ENCODE measurements at regions not wholly inside any gene's neighbourhood (a gene's known extent, or its start where the extent isn't known, plus 50 kb on each side); places are given as distances from the start of the nearest gene placed in this dataset.

DNA sequence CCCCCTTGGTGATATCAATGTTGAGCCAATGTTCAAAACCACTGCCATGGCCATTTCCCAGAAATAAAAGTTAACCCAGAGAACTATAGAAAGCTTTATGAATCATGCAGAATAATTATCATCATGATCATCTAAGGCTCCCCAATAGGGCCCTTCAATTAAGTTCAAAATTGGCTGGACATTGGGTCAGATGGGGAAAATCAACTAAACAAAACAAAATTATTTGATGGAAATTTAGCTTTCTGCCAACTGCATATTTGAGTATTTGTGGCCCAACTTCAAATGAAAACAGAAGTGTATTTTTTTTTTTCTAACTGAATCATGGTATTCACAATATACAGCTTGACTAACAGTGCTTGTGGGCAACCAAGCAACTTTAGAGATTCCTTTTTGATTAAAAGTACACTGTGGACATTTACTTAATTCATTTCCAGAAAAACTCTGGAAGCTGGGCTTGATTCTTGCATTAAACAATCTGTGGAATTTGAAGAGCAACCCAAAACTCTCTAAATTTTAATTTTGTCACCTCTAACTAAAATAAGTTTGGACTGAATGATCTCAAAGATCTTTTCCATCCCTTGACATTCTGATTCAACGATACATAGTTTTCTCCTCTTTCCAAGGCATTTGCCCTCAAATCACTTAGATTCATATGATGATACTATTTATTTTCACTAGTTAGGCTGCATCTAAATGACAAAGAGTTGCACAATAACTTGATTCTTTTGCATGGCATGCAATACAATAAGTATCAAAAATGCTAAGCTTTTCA is 203.2 kb downstream of the AHR start:
- DNase-seq (ENCODE audit: extremely low read depth in 1 of 11, low read depth in 9 of 11, low spot score in 4 of 11) = no peak

- no peak for DNase-seq (ENCODE audit: extremely low read depth in 1 of 11, low read depth in 9 of 11, low spot score in 4 of 11)
These were observed 204.0 kb downstream of the AHR start for GRCh38 chr7:17502213-17503060.

- DNase-seq (ENCODE audit: extremely low read depth in 1 of 11, low read depth in 9 of 11, low spot score in 4 of 11) = peak in 3 of 11 donors; percentile 3 to 12 (median 8)
These were observed 207.6 kb downstream of the AHR start for GRCh38 chr7:17506095-17506494.

DNA sequence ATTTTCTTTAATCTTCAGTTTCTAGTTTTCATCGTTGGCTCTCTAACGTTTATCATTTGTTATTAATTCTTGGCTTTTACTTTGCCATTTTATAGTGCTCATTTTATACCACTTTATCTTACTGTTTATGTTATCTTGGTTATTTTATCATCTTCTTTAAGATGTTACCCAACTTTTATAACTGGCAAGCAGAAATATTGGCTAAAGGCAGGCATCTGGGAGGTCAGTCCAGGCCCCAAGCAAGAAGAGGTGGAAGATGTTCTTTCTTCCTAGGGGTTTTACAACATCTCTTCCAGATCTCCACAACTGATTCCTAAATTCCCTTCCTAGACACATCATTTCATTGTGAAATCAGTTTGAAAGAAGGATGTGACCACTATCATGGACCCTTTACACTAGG is 208.1 kb downstream of the AHR start:
- DNase-seq (ENCODE audit: extremely low read depth in 1 of 11, low read depth in 9 of 11, low spot score in 4 of 11) = no peak

DNA sequence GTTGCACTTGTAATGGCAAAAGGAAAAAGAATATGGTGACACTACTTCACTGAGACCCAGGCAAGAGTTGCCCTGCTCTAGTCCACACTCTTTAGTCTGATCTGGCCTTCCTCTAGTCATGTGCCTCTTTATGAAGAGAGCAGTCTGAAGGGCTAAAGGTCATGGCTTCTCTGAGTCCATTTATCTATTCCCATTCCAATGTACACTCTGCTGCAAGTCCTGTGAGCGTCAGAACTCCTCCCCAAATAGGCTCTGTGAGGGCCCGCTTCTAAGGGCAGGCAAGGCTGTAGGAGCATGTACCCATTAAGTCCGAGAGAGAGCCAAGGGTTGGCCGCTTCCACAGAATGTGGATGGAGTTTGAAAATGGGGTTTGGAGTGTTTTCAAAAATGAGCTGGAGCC is 209.3 kb downstream of the AHR start:
- DNase-seq (ENCODE audit: extremely low read depth in 1 of 11, low read depth in 9 of 11, low spot score in 4 of 11) = no peak

DNA sequence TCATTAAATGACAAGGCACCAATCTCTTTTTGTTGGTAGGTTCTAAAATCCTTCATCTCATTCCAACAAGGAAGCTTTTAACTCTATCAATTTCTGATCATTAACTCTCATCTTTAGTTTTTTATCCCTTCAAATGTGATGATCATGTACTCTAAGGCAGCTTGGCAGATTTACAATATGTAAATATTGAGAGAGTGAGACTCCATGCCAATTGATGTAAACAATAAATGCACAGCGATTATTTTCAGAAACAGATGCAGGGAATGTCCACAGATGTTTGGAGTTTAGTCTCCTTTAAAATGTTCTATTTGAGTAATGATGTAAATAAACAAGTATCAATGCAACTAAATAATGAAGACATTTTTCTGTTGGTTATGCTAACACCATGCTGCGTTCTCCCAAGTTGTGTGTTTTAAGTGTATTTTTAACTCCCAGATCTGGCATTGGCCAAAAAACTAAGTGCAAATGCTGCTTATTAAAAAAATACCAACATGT is 213.8 kb downstream of the AHR start:
- DNase-seq (ENCODE audit: extremely low read depth in 1 of 11, low read depth in 9 of 11, low spot score in 4 of 11) = no peak

GRCh38 chr7:17516771-17517170 is 218.3 kb downstream of the AHR start:
- no peak for DNase-seq (ENCODE audit: extremely low read depth in 1 of 11, low read depth in 9 of 11, low spot score in 4 of 11)

GRCh38 chr7:17520941-17521340 is 222.5 kb downstream of the AHR start:
- no peak for DNase-seq (ENCODE audit: extremely low read depth in 1 of 11, low read depth in 9 of 11, low spot score in 4 of 11)

DNA sequence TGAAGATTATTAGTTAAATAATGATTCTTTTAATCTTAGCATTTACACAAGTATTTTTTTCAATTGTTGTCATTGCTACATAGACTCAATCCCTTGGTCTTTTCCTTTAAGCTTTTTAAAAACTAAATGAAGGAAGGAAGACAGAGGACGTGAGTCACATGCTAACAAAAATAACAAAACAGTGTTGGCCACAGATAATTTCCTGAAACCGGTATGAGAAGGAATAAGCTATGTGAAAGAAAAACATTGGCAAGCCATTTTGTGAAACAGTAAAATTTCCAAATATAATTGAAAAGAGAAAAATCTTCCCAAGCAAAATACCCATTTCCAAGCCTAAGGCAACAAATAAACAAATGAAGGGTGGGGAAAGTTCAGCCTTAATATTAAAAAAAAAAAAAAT is 223.0 kb downstream of the AHR start:
- DNase-seq (ENCODE audit: extremely low read depth in 1 of 11, low read depth in 9 of 11, low spot score in 4 of 11) = no peak

DNA sequence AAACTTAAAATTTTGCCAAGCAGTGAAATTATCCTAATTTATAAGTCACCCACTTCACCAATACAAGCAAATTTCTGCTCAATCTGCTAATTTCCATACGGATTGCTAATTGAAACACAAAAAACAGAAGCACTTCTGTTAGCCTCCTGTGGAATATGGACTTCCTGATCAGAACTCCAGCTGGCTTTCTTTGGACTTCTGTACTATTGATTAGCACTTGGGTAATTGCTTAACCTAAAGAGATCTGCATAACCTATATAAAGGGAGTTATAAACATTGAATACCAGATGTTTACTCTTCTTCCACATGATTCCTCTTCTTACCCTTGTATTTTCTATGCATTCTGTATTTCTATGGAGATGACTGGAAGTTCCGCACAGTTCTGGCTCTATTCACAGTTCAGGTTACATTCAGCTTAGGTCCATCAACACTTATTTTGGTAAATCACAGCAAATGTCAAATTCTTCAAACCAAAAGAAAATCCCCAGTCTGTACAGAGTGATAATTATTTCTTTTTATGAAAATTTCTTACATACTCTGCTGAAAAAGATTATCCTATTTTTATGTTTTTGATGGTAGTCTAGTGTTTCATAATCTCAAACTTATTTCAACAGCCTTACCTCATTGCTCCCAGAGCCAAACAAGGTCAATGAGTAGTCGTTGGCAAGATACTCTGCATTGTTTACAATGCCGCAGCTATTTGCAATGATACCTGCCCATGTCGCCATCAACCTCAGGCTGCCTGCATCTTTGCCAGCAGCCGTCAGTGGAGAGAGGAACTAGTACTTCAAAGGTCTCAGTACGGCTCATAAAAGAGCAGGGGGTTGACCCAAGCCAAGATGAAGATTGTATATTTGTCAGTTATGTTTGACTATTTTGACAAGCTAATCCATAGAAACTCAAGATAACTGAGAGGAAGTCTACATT is 225.6 kb downstream of the AHR start:
- DNase-seq (ENCODE audit: extremely low read depth in 1 of 11, low read depth in 9 of 11, low spot score in 4 of 11) = no peak

- DNase-seq (ENCODE audit: extremely low read depth in 1 of 11, low read depth in 9 of 11, low spot score in 4 of 11) = no peak
These were observed 226.3 kb downstream of the AHR start for GRCh38 chr7:17524746-17525145.

DNA sequence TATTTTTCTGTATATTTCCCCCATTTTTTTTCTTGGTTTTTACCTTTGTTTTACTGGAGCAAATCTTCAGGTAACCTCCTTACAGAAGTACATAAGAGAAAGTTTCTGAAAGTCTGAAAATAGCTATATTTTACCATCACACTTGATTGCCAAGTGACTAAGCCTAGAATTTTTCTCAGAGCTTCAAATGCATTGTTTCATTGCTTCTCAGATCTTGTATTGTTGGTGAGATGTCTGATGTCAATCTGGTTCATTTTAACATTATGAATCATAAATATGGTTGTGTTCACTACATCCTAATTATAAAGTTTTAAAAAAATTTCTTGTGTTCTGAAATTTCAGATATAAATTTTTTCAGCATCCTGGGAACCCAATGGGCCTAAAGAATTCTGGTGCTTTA is 228.2 kb downstream of the AHR start:
- DNase-seq (ENCODE audit: extremely low read depth in 1 of 11, low read depth in 9 of 11, low spot score in 4 of 11) = no peak

GRCh38 chr7:17528636-17529035 is 230.2 kb downstream of the AHR start:
- no peak for DNase-seq (ENCODE audit: extremely low read depth in 1 of 11, low read depth in 9 of 11, low spot score in 4 of 11)

DNA sequence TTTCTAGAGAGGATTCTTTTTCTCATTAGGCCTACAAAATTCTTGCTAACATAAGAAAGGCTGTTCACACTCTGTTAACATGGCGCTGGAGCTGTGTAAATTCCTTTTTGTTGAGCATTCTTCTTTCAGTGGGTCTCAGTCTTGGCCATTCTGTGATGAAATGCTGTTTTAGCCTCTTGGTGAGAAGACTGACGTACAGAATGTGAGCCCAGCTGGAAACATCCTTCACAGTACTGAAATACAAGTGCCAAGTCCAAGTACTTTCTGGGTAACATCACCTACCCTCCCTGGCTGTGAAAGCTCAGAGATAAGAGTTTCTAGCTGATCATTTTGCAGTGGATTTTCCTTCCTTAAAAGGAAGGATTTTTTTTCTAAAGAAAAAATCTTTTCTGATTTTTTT is 231.8 kb downstream of the AHR start:
- no peak for DNase-seq (ENCODE audit: extremely low read depth in 1 of 11, low read depth in 9 of 11, low spot score in 4 of 11)

GRCh38 chr7:17530741-17531421 is 232.4 kb downstream of the AHR start:
- no peak for DNase-seq (ENCODE audit: extremely low read depth in 1 of 11, low read depth in 9 of 11, low spot score in 4 of 11)

GRCh38 chr7:17532861-17533404 is 234.5 kb downstream of the AHR start:
- no peak for DNase-seq (ENCODE audit: extremely low read depth in 1 of 11, low read depth in 9 of 11, low spot score in 4 of 11)

- DNase-seq (ENCODE audit: extremely low read depth in 1 of 11, low read depth in 9 of 11, low spot score in 4 of 11) = no peak
These were observed 235.9 kb downstream of the AHR start for GRCh38 chr7:17534348-17534747.

GRCh38 chr7:17535776-17536175 is 237.3 kb downstream of the AHR start:
- no peak for DNase-seq (ENCODE audit: extremely low read depth in 1 of 11, low read depth in 9 of 11, low spot score in 4 of 11)

- no peak for DNase-seq (ENCODE audit: extremely low read depth in 1 of 11, low read depth in 9 of 11, low spot score in 4 of 11)
These were observed 245.9 kb downstream of the AHR start for GRCh38 chr7:17544401-17544800.

Data from renal cortex interstitium (tissue), 11 donors.